Inferior parietal cortex (tissue), 1 donor: ENCODE measurements at regions not wholly inside any gene's neighbourhood (a gene's known extent, or its start where the extent isn't known, plus 50 kb on each side); places are given as distances from the start of the nearest gene placed in this dataset.
"Not testable (repeated sequence)": the region's sequence is repeated elsewhere in the genome, so short reads cannot be mapped to it uniquely, and the experiment has no call there.

Source experiments
- DNase-seq: peaks from one replicate; pipeline ENCODE4 v3.0.0-alpha.2; 2016; ENCODE audit errors: extremely low spot score

DNA sequence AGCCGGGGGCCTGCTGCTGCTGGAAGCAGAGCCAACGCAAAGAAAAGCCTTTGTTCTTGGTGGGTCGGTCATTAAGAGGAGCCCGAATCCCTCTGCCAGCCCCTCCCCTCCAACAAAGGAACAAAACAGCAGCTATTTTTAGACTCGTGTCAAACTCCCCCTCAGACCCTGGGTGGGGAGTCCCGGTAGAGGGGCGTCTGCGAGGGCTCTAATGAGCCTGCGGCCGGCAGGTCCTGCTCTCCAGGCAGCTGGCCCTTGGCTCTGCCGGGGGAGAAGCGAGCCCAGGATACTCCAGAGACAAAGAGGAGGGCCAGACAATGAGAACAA, 114.0 kb downstream of the LHX2 start:
- no peak for DNase-seq

- peak; percentile 73 for DNase-seq
These were observed 115.4 kb downstream of the LHX2 start for GRCh38 chr9:124126648-124127646.

- DNase-seq = no peak
These were observed 117.1 kb downstream of the LHX2 start for GRCh38 chr9:124128568-124129166.

GRCh38 chr9:124130277-124131075, 118.9 kb downstream of the LHX2 start:
- DNase-seq = no peak

GRCh38 chr9:124131518-124131917, 120.0 kb downstream of the LHX2 start:
- DNase-seq = not testable (repeated sequence)

GRCh38 chr9:124132671-124133147, 121.1 kb downstream of the LHX2 start:
- DNase-seq = no peak

- peak; percentile 37 for DNase-seq
These were observed 122.2 kb downstream of the LHX2 start for GRCh38 chr9:124133727-124134126.

DNA sequence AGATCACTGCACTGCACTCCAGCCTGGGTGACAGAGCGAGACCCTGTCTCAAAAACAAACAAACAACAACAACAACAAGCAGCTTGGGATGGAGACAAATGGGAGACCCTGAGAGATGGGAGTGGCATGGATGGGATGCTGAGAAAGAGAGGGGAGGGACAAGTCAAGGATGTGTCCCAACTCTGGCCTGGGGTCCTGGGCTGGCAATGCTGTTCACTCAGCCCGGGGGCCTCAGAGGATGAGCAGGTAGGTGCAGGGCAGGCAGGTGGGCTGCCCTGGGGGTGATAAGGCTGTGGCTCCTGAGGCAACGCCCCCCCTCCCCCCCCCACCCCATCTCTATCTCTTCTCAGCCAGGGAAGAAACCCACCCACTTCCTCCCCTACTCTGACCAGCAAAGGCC, 123.0 kb downstream of the LHX2 start:
- no peak for DNase-seq

- no peak for DNase-seq
These were observed 121.9 kb upstream of the NEK6 start for GRCh38 chr9:124135813-124136365.

- no peak for DNase-seq
These were observed 120.5 kb upstream of the NEK6 start for GRCh38 chr9:124137009-124137943.

- no peak for DNase-seq
These were observed 119.8 kb upstream of the NEK6 start for GRCh38 chr9:124137944-124138335.

GRCh38 chr9:124139001-124139400, 118.7 kb upstream of the NEK6 start:
- no peak for DNase-seq

- DNase-seq = no peak
These were observed 116.7 kb upstream of the NEK6 start for GRCh38 chr9:124140941-124141568.

DNA sequence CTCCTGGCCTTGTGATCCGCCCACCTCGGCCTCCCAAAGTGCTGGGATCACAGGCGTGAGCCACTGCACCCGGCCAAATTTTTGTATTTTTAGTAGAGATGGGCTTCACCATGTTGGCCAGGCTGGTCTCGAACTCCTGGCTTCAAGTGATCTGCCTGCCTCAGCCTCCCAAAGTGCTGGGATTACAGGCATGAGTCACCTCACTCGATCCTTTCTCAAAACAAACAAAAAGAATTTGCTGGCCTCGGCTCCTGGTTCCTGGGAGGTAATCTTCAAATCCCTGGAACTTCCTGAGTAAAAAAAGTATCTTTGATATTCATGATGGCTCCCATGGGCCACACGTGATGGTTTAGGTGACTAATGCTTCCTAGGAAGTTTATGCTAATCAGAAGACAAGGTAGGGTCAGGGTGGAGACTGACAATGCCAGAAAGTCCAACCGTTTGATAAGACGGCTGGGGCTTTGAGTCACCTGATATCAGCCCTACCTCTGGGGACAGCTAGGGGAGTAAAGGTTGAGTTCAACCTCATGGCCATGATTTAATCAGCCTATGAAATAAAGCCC, 113.1 kb upstream of the NEK6 start:
- DNase-seq = not testable (repeated sequence)

DNA sequence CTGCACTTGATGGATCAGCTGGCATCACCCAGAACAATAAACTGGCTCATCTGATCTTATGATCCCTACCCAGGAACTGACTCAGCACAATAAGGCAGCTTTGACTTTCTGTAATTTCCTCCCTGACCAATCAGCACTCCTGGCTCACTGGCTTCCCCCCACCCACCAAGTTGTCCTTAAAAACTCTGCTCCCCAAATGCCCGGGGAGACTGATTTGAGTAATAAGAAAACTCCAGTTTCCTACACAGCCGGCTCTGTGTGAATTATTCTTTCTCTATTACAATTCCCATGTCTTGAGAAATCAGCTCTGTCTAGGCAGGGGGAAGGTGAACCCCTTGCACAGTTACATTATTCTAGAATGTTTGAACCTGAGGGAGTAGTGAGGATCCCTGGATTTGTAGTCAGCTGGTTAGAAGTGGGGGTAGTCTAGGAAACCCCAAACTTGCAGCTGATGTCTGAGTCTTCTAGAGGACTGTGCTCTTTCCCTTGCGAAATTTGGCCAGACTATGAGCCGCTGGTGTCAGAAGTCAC, 111.7 kb upstream of the NEK6 start:
- no peak for DNase-seq

GRCh38 chr9:124149992-124150391, 107.8 kb upstream of the NEK6 start:
- no peak for DNase-seq

DNA sequence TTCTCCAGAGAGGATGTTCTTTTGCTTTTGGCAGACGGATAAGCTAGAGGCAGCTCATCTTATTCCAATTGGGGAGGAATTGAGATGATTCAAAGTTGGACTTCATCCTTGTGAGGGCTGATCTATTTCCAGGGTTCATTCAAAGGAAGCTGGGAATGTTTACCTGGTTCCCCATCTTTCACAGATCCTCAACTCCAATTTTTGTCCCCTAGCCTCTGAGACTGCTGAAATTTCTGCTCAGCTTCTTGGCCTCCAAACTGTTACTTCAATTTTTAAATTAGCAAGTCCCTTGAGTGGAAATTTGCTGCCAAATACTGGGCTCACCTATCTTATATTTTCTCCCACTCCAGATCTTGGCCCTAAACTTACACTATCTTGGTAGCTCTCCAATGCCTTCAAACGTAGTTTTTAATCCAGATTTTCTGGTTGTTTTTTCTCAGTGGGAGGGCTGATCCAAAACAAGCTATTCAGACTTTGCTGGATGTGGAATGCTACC, 93.9 kb upstream of the NEK6 start:
- DNase-seq = peak; percentile 15

DNA sequence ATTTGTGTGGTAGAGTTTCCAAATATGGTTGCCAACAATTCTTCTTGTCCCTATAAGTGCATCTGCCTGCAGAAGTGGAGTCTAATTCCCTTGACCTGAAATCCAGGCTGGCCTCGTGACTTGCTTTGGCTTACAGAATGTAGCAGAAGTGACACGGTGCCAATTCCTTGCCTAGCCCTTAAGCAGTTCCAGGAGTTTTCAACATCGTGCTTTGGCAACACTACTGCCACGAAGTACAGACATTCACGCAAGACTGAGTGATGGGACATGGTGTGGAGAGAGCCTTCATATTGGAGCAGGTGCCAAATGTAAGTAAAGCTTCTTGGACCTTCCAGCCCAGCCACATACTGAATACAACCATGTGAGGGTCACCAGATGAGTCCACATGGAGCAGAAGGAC, 92.9 kb upstream of the NEK6 start:
- DNase-seq = peak; percentile 7

- no peak for DNase-seq
These were observed 83.3 kb upstream of the NEK6 start for GRCh38 chr9:124174433-124174832.
